GM18951 (cell line): ENCODE measurements at regions not wholly inside any gene's neighbourhood (a gene's known extent, or its start where the extent isn't known, plus 50 kb on each side); places are given as distances from the start of the nearest gene placed in this dataset.

Experiments
- POLR2A ChIP-seq: IDR thresholded peaks from 4 replicates; pipeline ENCODE4 v1.6.1; 2011; ENCODE audit warnings: mild to moderate bottlenecking; ENCODE audit not compliant: insufficient read length, insufficient read depth; ENCODE audit errors: extremely low read depth
- in situ Hi-C: fragments of 300-500 bp; cut with MboI; formaldehyde crosslinking; loops from one replicate; pipeline ENCODE4 v1.12.0; 2022; ENCODE audit warnings: low sequenced_read_pairs, mixed read lengths, inconsistent platforms; ENCODE audit not compliant: unreplicated experiment

DNA sequence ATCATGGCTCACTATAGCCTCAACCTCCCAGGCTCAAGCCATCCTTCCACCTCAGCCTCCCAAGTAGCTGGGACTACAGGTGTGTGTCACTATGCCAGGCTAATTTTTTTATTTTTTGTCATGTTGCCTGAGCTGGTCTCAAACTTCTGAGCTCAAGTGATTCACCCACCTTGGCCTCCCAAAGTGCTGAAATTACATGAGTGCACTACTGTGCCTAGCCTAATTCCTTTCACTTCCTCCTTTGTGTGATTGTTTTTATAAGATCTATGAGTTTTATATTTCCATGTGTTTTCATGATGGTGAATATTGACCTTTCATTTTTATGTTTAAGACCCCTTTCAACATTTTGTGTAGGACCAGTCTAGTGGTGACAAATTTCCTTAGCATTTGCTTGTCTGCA lies 55.2 kb upstream of the IL12B start:
- in situ Hi-C loops = no loop called here
- TF ChIP-seq POLR2A = no peak

DNA sequence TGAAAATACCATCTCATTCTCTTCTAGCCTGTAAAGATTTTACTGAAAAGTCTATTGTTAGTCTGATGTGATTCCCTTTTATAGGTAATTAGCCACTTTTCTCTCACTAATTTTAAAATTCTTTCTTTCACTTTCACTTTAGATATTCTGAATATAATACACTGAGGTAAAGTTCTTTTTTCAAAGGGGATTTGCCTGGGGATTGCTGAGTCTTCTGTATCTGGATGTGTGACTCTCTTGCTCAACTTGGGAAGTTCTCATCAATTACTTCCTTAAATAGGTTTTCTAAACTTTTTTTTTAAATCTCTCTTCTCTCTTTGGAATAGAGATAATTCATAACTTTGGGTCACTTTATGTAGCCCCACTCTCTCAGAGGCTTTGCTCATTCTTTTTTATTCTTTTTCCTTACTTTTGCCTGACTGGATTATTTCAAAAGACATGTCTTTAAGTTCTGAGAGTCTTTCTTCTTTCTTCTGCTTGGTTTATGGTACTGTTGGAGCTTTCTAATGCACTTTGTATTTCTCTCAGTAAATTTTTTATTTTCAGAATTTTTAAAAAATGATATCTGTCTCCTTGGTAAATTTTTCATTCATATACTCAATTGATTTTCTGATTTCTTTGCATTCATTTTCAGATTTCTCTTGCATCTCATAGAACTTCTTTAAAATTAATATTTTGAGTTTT lies 55.9 kb upstream of the IL12B start:
- no peak for TF ChIP-seq POLR2A
- in situ Hi-C loops = no loop called here

DNA sequence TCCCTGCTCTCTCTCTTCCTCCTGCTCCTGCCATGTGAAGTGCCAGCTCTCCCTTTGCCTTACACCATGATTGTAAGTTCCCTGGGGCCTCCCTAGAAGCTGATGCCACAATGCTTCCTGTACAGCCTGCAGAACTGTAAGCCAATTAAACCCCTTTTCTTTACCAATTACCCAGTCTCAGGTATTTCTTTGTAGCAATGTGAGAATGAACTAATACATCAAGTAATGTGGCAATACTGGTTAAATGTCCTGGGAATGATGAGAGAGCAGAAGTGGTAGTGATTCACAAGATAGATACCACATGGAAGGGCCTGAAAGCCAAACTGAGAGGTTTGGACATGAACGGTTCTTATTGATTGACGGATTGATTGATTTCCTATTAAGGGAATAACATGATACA lies 62.6 kb upstream of the IL12B start:
- no peak for TF ChIP-seq POLR2A
- in situ Hi-C loops = no loop called here

DNA sequence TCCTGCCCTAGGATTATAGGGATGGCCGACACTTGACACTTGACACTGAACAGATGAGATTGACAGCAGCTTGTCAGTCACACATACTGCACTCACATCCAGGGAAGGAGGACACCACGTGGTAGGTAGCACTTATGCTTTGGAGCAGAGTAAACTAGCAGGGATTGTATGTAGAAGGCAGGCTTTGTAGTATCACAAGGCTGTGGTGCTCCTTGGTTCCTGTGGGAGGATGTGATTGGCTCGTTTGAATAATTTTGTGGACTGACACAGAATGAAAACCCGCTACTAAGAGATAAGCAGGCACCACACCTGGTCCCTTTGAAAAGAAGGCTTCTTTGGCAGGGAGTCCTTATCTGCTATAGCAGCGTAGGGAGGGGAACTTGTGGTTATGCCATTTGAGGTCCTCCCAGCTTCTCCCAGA lies 63.6 kb upstream of the IL12B start:
- in situ Hi-C loops = no loop called here
- no peak for TF ChIP-seq POLR2A

DNA sequence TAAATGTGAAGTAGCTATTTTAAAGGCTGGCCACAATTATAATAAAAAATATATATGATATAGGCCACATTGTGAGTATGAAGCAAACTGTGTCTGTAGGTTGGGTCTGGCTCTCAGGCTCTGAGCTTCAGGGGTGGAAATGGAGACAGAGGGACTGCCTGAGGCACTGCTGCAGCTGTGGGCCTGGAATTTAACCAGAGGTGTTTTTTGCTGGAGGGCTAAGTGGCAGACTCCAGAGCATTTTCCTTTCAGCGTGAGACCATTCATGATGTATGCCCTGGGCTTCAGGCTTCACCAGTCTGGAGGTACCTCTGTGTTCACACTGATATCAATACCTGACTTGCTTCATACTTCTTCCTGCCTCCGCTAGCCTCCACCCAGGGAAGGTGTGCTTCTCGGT lies 64.9 kb upstream of the IL12B start:
- in situ Hi-C loops = no loop called here
- no peak for TF ChIP-seq POLR2A

DNA sequence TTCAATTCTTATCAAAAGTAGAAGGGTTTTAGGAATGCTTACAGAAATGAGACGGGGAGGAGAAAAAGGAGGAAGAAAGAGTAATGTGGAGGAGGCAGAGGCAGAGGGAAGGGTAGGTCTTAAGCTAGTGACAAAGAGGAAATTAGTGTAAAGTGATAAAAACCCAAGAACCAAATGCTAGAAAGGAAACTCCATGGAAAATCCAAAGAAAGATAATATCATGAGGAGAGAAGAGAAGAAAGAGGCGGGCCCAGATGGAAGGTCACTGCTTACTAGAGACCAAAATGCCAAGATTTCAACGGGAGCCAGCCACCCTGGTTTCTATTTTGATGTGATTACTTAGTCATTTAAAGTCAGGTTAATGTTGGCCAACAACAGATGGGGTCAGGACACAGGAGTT lies 68.6 kb upstream of the IL12B start:
- in situ Hi-C loops = no loop called here
- no peak for TF ChIP-seq POLR2A

DNA sequence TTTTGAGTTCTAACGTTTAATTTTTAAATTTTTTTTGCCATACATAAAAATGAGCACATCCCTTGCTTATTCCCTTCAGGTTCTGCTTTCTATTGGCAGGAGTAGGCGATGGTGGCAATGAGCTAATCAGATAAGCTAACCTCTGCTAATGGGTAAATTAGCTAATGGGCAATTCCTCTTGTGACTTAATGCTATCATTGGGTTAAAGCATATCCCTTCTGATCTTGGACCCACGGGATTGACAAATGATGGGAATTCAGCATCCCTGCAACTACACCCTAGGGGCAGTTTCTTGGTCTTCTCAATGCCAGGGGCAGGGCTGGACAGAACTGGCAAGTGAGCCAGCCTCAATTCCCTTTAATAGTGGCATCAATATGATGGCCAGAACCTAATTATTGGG lies 70.2 kb upstream of the IL12B start:
- in situ Hi-C loops = no loop called here
- TF ChIP-seq POLR2A = no peak

DNA sequence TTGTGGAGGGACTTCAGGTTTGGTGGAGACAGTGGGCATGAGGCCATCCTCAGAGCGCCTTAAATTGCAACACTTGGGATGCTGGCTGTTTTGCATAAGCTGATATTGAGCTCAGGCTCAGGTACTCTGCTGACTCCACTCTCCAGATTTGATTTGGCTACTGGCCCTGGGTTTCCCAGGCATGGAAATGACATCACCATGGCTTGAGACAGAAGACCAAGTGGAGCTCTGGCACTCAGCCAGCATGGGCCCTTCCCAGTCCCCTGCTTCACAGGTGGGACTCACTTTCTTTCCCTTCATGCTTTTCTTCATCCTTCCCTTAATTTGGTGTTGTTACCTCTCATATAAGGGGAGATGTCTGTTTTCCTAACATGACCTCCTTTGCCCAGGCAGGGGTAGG lies 72.0 kb upstream of the IL12B start:
- in situ Hi-C loops = no loop called here
- no peak for TF ChIP-seq POLR2A

DNA sequence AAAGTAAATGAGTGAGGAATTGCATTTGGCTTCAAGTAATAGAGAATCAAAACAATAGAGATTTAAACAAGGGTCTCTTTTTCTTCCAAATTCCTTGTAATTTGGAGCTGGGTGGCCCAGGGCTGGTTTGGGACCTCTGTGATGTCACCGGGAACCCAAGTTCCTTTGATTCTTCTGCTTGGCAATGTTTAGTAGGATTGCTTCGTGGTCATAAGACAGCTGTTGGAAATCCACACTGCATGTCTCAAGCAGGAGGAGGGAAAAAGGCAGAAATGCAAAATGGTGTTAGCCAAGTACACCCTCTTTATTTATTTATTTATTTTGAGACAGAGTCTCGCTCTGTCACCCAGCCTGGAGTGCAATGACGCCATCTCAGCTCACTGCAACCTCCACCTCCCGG lies 72.6 kb upstream of the IL12B start:
- in situ Hi-C loops = no loop called here
- TF ChIP-seq POLR2A = no peak

DNA sequence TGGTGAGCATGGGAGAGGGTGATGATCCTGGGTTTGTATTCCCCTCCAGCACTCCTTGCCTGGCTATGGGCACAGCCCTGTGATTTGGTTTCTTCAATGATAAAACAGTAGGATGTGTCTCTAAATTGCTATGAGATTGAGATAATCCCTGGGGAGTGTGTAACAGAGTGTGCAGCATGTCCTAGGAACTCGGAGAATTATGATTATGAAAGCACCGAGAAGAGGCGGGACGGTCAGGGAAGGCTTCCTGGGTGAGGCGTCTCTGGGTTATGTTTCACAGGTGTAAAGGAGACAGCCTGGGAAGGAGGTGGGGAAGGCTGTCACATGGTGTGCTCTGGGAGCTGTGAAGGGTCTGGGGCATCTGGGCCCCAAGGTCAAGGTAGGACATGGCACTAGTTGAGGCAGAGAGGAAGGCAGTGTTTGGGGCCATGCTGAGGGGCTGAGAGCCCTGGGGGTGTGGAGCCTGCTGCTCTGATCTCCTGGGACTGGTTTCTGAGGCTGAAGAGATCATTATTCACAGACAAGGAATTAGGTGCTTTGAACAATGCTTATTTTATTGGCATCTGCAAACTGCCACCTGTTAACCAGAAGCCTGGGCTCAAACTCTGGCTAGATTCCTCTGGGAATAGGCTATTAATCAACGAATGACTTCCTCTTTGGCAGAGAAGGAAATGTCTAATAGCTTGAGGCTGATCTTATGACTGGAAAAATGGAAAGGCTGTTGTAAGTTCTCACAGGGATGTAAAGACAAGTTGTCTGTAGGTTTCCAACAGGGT lies 73.8 kb upstream of the IL12B start:
- in situ Hi-C loops = no loop called here
- TF ChIP-seq POLR2A = no peak

DNA sequence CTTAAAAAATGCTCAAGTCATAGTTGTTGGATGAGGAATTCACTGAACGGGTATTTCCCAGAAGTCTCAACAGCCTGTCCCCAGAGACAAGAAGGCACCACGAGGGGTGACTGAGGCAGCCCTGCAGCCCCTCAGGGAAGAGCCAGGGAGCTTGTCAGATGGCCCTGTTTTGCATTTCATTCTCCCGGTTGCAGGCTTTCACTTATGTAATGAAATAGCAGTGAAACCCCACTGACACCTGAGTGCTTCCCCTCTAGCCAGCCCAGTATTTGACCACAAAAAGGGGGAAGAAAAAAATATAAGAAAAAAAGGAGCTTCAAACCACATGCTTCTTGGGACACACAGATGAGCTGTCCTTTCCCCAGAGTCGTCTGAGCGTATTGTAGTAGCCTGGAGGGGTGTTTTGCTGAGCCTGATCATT lies 75.3 kb upstream of the IL12B start:
- no peak for TF ChIP-seq POLR2A
- in situ Hi-C loops = no loop called here

DNA sequence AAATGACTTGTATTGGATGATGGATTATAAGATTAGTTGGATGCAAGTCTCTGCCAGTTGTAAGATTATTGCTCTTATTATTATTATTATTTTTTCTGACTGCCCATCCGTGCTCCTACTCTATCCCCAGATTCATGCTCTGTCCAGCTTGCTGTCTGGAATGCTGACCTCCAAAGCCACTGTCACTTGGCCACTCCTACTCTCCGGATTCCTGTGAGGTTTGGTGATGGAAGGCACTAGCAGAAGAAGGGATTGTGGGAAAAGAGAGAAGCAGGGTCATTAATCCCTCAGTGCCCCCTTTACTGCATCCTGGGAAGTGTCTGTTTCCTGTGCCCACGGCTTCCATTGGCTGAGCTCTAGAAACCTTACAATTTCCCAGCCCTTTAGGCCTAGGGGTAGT lies 76.3 kb upstream of the IL12B start:
- no peak for TF ChIP-seq POLR2A
- in situ Hi-C loops = no loop called here

DNA sequence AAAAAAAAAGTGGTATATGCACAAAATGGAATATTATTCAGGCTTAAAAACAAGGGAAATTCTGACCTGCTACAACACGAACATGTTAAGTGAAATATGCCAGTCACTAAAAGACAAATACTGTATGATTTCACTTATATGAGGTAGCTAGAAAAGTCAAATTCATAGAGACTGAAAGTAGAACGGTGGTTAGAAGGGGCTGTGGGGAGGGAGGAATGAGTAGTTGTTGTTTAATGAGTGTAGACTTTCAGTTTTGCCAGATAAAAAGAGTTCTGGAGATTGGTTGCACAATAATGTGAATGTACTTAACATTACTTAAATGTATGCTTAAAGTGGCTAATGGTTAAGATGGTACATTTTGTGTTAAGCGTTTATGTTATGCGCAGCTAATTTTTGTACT lies 79.5 kb upstream of the IL12B start:
- in situ Hi-C loops = no loop called here
- TF ChIP-seq POLR2A = no peak

DNA sequence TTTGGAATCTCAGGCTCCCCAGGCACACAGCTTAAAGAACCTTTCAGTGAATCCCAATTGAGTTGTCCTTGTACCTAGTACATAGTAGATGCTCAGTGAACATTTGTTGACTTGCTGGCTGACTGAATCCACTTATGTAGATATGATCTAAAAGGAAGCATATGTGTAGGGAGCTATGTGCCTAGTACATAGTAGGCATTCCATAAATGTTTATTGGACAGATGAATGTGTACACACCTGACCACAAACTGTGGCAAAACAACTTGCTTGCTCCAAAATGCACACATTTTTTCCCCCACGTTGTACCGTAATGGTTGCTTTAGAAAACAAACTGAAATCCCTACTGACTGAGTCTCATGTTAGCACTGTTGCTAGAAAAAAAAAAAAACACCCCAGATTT lies 80.2 kb upstream of the IL12B start:
- in situ Hi-C loops = no loop called here
- no peak for TF ChIP-seq POLR2A
